NCI-H82 treated with DMSO at 0.1 percent for 48 hours (cell line): ENCODE measurements at regions not wholly inside any gene's neighbourhood (a gene's known extent, or its start where the extent isn't known, plus 50 kb on each side); places are given as distances from the start of the nearest gene placed in this dataset.
"Not testable (repeated sequence)": the region's sequence is repeated elsewhere in the genome, so short reads cannot be mapped to it uniquely, and the experiment has no call there.

Experiments used
- DNase-seq: peaks from one replicate; lab custom pipeline; 2025; ENCODE audit not compliant: unreplicated experiment; lab: John Stamatoyannopoulos, UW

- DNase-seq = no peak
These were observed 72.5 kb downstream of the RRAGC start for GRCh38 chr1:38787041-38787440.

- no peak for DNase-seq
These were observed 73.5 kb downstream of the RRAGC start for GRCh38 chr1:38786040-38786436.

GRCh38 chr1:38785285-38786039, 74.1 kb downstream of the RRAGC start:
- no peak for DNase-seq

- DNase-seq = no peak
These were observed 74.9 kb downstream of the RRAGC start for GRCh38 chr1:38784452-38785284.

GRCh38 chr1:38783640-38784229, 75.8 kb downstream of the RRAGC start:
- DNase-seq = peak; percentile 79

GRCh38 chr1:38781872-38782617, 77.5 kb downstream of the RRAGC start:
- DNase-seq = no peak

- DNase-seq = no peak
These were observed 79.4 kb downstream of the RRAGC start for GRCh38 chr1:38780133-38780532.

GRCh38 chr1:38779491-38779890, 80.1 kb downstream of the RRAGC start:
- no peak for DNase-seq

GRCh38 chr1:38778521-38778920, 81.1 kb downstream of the RRAGC start:
- no peak for DNase-seq

- DNase-seq = no peak
These were observed 81.5 kb downstream of the RRAGC start for GRCh38 chr1:38778051-38778450.

- DNase-seq = no peak
These were observed 82.1 kb downstream of the RRAGC start for GRCh38 chr1:38777464-38777957.

GRCh38 chr1:38776466-38777065, 83.0 kb downstream of the RRAGC start:
- DNase-seq = no peak

GRCh38 chr1:38775175-38775845, 84.3 kb downstream of the RRAGC start:
- DNase-seq = peak; percentile 91

- DNase-seq = no peak
These were observed 86.1 kb downstream of the RRAGC start for GRCh38 chr1:38773483-38773882.

- no peak for DNase-seq
These were observed 86.6 kb downstream of the RRAGC start for GRCh38 chr1:38772953-38773352.

- no peak for DNase-seq
These were observed 87.5 kb downstream of the RRAGC start for GRCh38 chr1:38772026-38772425.

GRCh38 chr1:38770516-38771173, 88.9 kb downstream of the RRAGC start:
- not testable (repeated sequence) for DNase-seq

- DNase-seq = no peak
These were observed 93.4 kb downstream of the RRAGC start for GRCh38 chr1:38766125-38766524.

GRCh38 chr1:38763121-38763520, 96.5 kb downstream of the RRAGC start:
- no peak for DNase-seq

GRCh38 chr1:38760562-38760961, 99.0 kb downstream of the RRAGC start:
- DNase-seq = no peak
